Endothelial cell of umbilical vein (primary cell): ENCODE measurements at regions not wholly inside any gene's neighbourhood (a gene's known extent, or its start where the extent isn't known, plus 50 kb on each side); places are given as distances from the start of the nearest gene placed in this dataset.

Experiments
- EZH2 ChIP-seq: IDR thresholded peaks from 2 replicates; pipeline ENCODE4 v1.6.1; 2012; ENCODE audit warnings: borderline replicate concordance, low read depth, mild to moderate bottlenecking, moderate library complexity, low read length, inconsistent platforms; ENCODE audit not compliant: severe bottlenecking
- JUN ChIP-seq: IDR thresholded peaks from 2 replicates; pipeline ENCODE4 v1.6.1; 2011; ENCODE audit warnings: borderline replicate concordance, low read depth; ENCODE audit not compliant: insufficient read length, insufficient read depth
- MYC ChIP-seq: IDR thresholded peaks from one replicate; pipeline ENCODE4 v1.6.1; 2011; ENCODE audit warnings: mild to moderate bottlenecking, low read depth, low read length
- TF ChIP-seq, protein P1 (sequence below), 2 donors: IDR thresholded peaks; 1 replicate in 1 of 2; 2 replicates in 1 of 2; pipeline ENCODE4 v1.5.1; 2011; ENCODE audit warnings: low read length in 2 of 2, mild to moderate bottlenecking in 2 of 2, moderate library complexity in 2 of 2, control low read depth in 1 of 2, inconsistent platforms in 1 of 2, low read depth in 1 of 2; ENCODE audit not compliant: insufficient read depth in 1 of 2; ENCODE audit errors: extremely low read depth in 1 of 2

DNA sequence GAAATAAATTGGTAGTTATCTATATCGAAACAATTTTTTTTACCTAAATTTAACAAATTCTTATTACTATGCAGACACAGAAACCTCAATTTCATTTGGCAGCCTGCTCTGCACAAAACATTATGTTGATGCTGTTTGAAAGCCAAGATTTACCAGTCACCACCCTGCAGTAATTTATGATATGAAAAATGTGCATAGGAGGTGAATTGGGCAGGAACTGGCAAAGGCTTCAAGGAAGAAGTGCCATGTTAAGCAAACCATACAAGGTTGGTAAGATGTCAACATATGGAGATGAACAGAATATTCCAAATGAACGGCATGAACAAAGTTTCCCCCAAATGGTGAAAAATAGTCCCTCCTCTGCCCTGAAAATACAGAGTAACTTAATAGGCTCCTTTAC lies 54.2 kb upstream of the TAB2 start:
- TF ChIP-seq MYC (no peak), JUN (no peak), EZH2 (no peak)
- TF ChIP-seq, protein P1, sequence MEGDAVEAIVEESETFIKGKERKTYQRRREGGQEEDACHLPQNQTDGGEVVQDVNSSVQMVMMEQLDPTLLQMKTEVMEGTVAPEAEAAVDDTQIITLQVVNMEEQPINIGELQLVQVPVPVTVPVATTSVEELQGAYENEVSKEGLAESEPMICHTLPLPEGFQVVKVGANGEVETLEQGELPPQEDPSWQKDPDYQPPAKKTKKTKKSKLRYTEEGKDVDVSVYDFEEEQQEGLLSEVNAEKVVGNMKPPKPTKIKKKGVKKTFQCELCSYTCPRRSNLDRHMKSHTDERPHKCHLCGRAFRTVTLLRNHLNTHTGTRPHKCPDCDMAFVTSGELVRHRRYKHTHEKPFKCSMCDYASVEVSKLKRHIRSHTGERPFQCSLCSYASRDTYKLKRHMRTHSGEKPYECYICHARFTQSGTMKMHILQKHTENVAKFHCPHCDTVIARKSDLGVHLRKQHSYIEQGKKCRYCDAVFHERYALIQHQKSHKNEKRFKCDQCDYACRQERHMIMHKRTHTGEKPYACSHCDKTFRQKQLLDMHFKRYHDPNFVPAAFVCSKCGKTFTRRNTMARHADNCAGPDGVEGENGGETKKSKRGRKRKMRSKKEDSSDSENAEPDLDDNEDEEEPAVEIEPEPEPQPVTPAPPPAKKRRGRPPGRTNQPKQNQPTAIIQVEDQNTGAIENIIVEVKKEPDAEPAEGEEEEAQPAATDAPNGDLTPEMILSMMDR (IDR thresholded peaks at IDR 0.05; ENCODE audit: extremely low read depth in 1 of 2, insufficient read depth in 1 of 2, low read depth in 1 of 2, low read length in 2 of 2) = no peak
